HG03520 (cell line): ENCODE measurements at regions not wholly inside any gene's neighbourhood (a gene's known extent, or its start where the extent isn't known, plus 50 kb on each side); places are given as distances from the start of the nearest gene placed in this dataset.
"Not testable (repeated sequence)": the region's sequence is repeated elsewhere in the genome, so short reads cannot be mapped to it uniquely, and the experiment has no call there.

Source experiments
- ATAC-seq: cut with Tn5 transposase; IDR thresholded peaks from one replicate; pipeline ENCODE4 v1.9.1; 2021; ENCODE audit warnings: mild to moderate bottlenecking, moderate library complexity; ENCODE audit not compliant: unreplicated experiment

DNA sequence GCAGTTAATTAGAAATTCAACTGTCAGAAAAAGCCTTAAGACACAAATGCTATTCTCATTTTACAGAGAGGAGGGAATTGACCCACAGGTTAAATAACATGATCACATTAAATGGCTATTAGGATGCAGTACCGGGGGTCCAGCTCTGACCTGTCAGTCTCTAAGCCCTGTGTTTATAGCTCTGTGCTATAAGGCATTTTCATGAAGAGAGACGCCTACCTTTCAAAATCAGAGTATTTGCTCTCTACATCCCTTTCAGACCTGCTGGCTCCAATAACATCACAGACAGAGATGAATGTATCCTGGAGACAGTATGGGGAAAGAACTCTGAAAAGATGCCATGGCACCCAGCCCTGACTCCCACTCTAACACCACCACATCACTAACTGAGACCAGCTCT lies 189.9 kb upstream of the PRSS58 start:
- ATAC-seq = no peak

DNA sequence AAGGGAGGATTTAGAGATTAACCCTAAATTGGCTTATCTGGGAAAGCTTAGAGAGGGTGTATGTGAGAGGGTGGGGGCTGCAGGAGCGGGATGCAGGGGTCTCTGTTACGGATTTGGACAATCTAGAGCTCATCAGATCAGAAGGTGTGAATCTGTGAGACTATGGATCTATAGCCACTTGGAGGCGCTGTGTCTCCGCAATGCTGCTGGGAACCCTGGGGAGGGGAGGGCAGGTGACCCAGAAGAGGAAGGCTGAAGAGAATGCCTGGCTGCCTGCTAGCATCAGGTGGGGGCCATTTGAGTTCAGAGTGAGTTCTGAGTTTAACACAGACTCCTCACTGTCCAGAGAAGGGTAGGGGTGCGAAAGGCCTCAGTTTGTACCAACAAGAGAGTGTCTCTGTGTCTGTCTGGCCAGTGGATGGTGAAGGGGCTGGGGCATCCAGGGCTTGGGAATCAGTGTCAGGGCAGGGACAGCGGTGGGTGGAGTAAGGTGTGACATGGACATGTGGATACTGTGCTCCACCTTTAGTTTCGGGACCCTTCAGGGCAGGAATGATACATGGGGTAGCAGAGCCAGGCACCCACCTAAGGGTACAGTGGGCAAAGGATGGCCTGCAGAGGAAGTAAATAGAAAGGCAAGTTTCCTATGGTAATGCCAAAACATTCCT lies 187.3 kb upstream of the PRSS58 start:
- ATAC-seq = no peak

DNA sequence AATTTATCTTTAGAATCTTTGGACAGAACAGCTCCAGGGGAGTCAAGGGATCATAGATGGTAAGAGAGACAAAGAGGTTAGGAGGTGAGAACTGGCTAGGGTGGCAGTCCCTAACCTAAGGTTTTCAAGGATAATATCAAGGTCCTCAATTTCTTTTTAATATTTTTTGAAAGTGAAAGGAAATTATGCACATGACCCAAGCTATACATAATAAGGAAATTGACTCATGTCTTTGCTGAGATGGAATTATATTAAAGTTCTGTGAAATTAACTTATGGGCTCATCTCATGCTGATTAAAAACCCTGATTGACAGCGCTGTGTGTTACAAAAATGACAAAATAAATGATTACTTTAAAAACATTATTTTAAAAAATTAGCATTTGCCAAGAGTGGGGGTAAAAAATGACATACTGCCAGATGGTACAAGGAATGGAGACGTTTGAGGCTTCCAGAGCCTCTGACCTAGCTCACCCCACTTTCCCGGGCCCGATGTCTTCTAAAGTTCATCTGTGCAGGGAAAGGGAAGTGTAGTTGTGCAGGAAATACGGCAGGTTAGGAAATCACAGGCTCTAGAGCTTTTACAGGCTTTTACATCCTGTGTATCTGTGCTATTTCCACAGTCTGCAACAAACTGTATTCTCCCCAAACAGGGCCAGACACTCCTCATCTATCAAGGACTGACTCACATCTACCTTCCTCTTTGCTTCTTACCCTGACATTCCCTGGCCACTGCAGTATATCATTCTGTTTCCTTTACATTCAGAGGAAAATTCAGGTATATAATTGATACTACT lies 185.6 kb upstream of the PRSS58 start:
- ATAC-seq = no peak

DNA sequence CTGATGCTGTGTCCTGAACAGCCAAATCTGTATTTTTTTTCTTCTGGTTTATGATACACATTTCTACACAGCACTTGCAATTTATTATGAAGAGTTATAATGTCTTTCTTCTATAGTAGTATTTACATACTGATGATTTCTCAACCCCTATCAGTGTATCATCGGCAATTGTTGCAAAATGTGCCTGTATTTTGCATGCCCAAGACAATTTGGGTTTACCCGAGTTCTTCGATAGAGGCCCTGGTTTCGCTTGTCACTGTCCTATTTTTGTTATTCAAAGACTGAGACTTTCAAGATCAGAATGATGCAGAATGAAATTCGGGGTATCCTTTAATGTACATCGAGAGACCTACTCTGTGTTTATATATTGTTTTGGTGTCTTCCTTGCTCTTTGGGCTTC lies 184.5 kb upstream of the PRSS58 start:
- ATAC-seq = no peak

DNA sequence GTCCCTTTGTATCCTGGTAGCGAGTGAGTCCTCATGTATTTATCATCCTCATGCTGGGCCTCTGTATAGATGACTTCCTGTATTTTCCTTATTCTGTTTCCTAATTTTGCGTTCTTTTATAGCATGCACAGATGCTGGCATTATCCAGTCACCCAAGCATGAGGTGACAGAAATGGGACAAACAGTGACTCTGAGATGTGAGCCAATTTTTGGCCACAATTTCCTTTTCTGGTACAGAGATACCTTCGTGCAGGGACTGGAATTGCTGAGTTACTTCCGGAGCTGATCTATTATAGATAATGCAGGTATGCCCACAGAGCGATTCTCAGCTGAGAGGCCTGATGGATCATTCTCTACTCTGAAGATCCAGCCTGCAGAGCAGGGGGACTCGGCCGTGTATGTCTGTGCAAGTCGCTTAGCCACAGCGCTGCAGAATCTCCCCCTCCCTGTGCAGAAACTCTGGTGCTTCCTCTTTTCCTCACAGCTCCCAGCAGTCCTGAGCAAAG lies 183.1 kb upstream of the PRSS58 start:
- no peak for ATAC-seq

DNA sequence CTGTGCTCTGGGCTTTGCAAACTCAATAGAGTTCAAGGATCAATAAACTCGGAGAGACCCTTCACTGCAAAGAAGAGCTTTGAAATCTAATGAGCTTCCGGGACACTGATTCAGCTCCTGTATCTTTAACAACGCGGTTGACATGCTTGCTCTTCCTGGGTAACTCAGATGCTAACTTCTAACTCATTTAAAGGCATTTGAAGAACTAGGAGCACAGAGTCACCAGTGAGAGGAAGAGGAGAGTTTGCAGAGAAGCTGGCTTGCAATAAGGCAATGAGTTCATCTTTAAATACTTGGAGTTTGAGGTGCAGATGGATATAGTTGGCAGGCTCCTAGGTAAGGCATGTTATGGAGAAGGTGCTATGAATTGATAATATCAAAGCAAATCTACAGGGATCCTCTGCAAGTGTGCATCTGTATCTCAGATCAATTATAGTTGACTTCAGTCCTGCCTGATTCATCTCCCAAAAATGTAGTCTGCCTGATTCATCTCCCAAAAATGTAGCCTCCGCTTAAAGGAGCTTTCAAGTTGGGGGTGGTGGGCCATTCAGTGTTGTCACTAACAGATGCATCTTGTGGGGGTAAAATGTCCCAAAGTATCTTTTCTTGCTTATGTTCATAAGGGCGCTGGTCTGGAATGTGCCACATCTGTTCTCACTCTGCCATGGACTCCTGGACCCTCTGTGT lies 182.5 kb upstream of the PRSS58 start:
- no peak for ATAC-seq

DNA sequence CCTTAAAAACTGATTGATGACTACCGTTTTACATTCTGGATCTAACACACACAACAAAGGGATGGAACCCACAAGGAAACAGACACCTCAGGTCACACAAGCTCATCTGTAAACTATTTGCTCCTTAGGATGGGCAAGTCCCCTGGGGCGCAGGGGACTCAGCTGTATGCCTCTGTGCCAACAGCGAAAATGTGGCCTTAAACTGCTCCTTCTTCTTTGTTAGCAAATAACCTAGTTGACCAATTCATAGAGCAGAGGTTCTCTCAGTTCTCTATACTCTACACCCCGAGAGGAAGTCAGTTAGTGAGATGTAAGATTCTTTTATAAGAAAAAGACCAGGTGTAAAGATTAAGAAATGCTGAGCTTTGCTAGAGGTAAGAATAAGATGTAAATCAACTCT lies 181.9 kb upstream of the PRSS58 start:
- ATAC-seq = peak; percentile 56

DNA sequence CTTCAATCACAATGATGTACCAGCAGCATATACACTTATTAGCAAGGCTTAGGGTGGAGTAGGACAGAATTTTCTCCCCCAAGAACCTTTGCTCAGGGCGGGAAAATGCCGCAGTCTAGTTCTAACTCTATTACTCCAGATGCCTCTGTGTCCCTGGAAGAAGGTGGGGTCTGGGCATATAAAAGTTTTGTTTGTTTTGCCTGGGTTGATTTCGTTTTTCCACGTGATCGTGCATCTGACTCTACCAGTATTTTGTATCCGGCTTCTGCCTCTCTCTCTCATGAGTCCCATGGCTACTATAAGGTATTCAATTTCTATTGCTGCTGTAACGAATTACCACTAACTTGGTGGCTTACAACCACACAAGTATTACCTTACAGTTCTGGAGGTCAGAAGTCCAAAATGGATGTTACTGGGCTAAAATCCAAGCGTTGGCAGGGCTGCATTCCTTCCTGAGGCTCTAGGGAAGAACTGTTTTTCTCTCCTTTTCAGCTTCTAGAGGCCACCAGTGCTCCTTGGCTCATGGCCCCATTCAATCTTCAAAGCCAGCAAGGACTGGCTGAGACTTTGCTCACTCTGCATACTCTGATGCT lies 181.2 kb upstream of the PRSS58 start:
- no peak for ATAC-seq

DNA sequence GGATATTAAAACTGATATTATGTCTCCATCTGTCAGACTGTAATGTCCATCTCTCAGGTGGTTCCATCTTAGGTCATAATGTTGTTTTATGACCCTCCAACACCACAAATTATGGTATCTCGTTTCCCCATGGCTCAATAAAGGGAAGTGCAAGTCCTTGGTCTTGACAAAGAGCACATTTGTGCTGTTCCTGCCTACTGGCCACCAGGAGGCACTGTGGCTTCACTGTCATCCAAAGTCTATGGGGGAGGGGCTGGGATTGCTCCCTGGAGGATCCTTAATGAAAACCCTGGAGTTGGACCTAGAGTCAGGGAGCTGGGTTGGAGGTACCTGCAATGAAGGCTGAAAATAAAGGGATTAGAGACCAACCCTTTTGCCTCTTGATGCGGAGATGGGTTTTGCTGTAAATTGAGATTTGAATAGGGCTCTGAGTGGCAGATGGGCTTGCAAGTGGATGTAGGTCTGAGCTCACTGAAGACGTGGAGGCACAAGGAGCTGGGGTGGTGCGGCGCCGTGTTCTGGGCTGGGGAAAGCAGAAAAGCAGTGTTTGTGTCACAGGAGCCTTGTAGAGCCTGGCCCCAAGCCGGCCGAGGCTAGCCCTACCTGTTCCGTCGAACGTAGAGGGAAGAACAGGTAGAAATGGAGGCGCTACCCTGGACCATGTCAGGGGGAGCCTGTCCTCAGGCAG lies 180.5 kb upstream of the PRSS58 start:
- ATAC-seq = no peak

DNA sequence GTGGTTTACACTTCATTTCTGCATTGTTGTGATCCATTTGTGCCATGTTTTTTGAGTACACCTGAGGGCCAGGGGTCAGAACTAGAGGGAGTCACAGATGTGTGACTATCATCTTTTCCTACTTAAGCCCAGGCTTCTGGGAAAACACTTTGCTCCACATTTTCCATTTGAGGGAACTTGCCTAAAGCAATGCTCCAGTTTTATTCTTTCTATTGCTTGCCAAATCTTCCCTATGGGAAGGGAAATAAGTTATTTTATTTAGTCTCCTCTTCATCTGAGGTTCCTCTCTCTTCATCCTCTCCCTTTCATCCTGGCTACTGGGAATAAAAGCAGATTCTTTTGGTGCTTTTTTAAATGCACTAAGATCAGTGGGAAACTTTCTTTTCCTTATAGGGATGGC lies 179.9 kb upstream of the PRSS58 start:
- ATAC-seq = no peak

DNA sequence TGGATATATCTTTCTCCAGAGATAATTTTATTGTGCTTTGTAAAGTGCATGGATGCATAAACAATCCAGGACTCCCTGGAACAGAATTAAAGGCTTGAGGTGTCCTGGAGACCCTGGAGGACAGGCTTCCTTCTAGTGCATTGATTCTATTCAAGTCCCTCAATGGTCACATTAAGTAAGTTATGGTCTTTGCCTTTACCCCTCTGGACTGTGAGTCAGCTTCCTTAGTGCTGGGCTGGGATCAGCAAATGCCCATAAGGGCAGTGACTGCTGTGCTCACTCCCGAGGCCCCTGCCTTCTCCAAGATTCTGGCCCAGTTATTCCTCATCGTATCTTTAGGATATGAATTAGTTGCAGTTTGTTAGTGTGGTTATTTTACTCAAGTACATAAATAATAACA lies 178.7 kb upstream of the PRSS58 start:
- ATAC-seq = no peak

DNA sequence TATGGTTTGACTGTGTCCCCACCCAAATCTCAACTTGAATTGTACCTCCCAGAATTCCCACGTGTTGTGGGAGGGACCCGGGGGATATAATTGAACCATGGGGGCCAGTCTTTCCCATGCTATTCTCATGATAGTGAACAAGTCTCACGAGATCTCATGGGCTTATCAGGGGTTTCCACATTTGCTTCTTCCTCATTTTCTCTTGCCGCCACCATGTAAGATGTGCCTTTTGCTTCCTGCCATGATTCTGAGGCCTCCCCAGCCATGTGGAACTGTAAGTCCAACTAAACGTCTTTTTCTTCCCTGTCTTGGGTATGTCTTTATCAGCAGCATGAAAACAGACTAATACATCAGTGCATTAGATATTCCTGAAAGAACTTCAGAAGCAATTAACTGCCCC lies 177.7 kb upstream of the PRSS58 start:
- ATAC-seq = not testable (repeated sequence)

DNA sequence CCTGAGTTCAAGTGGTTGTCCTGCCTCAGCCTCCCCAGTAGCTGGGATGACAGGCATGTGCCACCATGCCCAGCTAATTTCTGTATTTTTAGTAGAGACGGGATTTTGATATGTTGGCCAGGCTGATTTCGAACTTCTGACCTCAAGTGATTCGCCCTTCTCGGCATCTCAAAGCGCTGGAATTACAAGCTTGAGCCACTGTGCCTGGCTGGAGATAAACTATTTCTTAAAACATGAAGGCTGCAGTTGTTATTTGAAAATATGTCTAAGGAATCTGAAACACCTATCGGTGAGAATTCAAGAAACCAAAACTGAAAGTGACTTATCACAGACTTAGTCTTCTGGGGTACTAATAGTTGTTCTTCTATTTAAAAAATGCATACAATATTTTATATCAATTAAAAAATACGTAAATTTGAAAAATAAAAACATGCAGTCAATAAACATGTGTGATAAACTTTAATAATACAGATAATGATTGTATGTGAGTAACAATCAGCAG lies 176.9 kb upstream of the PRSS58 start:
- ATAC-seq = no peak

DNA sequence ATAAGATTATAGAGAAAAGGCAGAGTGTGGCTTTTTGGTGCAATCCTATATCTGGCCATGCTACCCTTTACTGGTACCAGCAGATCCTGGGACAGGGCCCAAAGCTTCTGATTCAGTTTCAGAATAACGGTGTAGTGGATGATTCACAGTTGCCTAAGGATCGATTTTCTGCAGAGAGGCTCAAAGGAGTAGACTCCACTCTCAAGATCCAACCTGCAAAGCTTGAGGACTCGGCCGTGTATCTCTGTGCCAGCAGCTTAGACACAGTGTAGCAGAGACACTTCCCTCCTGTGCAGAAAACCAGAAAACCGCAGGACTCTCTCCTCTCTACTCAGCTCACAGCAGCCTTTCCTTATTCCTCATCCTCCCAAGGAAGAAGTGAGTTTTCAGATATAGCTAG lies 176.3 kb upstream of the PRSS58 start:
- ATAC-seq = not testable (repeated sequence)

DNA sequence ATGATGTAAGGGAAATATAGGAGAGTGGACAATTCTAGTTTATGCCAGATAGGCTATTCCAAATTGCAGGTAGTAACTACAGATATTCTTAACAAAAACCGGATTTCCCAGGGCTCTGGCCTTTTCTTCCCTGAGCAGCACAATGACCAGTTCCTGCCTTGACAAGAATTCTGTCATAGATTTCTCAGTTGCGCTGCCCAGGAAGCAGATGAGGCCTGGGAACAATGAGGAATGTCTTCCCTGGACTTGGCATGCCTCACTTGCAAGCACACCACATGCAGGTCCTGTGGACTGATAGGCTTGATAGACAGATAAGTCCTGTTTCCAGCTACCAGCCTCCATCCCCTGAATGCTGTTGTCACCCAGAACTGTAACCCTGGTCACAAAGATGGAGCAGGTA lies 174.5 kb upstream of the PRSS58 start:
- no peak for ATAC-seq

DNA sequence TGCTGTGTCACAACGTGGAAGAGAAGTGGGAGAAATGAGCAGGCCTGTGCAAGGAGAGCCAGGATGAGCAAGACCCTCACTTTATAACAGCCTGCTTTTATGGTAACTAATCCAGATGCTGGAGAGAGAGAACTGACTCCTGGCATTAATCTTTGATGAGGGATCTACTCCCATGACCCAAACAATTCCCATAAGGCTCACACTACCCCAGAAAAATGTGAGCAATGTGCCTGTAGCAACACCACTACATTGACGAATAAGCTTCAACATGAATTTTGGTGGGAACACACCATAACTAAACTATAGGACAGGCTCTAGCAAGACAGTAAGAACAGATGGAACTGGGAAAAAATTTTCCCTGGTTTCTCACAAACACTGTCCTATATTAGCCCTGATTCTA lies 173.6 kb upstream of the PRSS58 start:
- ATAC-seq = no peak

DNA sequence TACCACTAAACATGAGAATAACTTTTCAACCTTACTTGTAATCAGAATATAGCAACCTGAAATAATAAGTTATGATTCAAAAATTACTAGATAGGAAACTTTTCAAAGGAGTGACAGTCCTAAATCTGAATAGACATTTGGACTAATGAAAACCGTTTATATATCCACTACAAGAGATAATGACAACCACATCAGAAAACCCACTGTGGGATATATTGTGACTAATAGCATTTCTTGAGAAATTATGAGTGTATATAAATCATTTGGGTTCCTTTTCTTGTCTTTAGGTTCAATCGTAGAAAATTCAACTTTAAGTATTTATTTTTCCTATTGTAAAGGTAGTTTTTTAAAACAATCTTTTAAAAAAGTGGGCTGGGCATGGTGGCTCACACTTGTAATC lies 170.2 kb upstream of the PRSS58 start:
- ATAC-seq = no peak

DNA sequence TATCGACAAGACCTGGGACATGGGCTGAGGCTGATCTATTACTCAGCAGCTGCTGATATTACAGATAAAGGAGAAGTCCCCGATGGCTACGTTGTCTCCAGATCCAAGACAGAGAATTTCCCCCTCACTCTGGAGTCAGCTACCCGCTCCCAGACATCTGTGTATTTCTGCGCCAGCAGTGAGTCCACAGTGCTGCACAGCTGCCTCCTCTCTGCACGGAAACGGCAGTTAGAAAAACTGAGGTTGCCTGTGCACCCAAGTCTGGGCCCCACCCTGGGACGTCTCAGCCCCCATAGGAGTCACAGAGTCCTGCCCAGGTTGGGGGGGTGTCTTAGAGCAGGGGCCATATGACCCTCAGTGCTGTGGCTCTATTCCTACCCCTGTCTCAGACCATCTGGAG lies 167.4 kb upstream of the PRSS58 start:
- no peak for ATAC-seq

DNA sequence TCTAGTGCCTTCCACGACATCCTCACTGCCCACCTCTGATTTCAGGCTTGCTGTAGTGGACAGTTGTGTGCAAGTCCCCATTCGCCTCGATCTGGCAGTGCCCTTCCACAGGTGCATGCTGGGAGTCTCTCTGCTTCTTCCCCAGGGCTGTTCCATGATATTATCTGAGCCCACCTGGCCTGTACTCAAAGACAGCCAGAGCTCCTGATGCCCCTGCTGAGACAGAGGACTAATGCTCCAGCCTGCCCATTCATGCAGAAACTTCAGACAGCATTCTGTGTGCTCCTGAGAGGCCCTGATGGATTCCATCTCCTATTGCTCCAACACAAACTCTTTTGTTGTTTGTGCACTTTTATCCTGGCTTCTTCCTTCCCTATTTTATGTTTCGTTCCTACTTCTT lies 164.8 kb upstream of the PRSS58 start:
- no peak for ATAC-seq

DNA sequence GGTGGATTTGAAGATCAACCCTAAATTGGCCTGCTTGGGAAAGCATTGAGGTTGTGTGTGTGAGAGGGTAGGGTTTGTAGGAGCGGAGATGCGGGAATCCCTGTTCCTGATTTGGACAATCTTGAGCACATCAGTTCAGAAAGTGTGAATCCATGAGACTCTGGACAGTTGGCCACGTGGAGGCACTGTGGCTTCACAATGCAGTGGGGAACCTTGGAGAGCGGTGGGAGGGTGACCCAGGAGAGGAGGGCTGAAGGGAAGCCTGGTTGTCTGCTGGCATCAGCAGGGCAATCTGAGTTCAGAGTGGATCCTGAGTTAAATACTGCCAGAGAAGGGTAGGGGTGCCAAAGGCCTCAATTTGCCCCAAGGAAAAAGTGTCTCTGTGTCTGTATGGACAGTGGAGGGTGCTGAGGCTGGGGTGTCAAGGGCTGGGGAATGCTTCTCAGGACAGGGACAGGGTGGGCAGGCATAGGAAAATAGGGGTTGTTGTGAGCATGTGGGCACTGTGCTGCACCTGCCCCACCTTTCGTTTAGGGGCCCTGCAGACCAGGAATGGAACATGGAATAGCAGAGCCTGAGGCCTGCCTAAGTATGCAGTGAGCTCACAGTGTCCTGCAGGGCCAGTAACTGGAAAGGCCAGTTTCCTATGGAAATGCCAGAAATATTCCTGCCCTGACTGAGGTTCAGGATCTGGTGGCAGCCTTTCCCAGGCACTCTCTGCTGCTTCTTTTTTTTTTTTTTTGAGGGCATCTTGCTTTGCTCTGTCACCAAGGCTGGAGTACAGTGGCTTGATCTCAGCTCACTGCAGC lies 162.9 kb upstream of the PRSS58 start:
- ATAC-seq = no peak
